AG04449 (cell line): ENCODE measurements at regions not wholly inside any gene's neighbourhood (a gene's known extent, or its start where the extent isn't known, plus 50 kb on each side); places are given as distances from the start of the nearest gene placed in this dataset.

Source experiments
- CTCF ChIA-PET: fragments of 350-600 bp; formaldehyde crosslinking; extraction: SDS; loops from one replicate; lab custom pipeline; 2021; ENCODE audit warnings: antibody characterized with exemption; lab: Yijun Ruan, JAX
- POLR2A ChIA-PET: fragments of 400-600, 350-600 bp; formaldehyde crosslinking; extraction: SDS; loops from one replicate; lab custom pipeline; 2020; ENCODE audit warnings: antibody characterized with exemption, inconsistent platforms; lab: Yijun Ruan, JAX
- DNase-seq: peaks from one replicate; pipeline ENCODE4 v3.0.0-alpha.2; 2010; ENCODE audit warnings: low read depth, low spot score
- H3K4me3 ChIP-seq: 2 replicates; pipeline ENCODE4 v1.5.1; 2011; ENCODE audit warnings: low read depth, mild to moderate bottlenecking, control low read depth, low read length
- TF ChIP-seq, protein P1 (sequence below): IDR thresholded peaks from one replicate; pipeline ENCODE4 v1.5.1; 2011; ENCODE audit warnings: mild to moderate bottlenecking, moderate library complexity, low read length, control low read depth, inconsistent platforms; ENCODE audit not compliant: insufficient read depth; ENCODE audit errors: missing control alignments

DNA sequence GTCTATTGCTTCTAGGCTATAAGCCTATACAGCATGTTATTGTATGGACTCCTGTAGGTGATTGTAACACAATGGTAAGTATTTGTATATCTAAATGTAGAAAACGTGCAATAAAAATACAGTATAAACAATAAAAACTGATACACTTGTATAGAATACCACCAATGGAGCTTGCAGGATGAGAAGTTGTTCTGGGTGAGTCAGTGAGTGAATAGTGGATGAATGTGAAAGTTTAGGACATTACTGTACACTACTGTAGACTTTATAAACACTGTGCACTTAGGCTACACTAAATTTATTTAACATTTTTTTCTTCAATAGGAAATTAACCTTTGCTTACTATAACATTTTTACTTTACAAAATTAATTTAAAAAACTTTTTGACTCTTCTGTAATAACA, 679.2 kb upstream of the ZNF804A start:
- H3K4me3 ChIP-seq: no peak overlapping the region
- TF ChIP-seq, protein P1, sequence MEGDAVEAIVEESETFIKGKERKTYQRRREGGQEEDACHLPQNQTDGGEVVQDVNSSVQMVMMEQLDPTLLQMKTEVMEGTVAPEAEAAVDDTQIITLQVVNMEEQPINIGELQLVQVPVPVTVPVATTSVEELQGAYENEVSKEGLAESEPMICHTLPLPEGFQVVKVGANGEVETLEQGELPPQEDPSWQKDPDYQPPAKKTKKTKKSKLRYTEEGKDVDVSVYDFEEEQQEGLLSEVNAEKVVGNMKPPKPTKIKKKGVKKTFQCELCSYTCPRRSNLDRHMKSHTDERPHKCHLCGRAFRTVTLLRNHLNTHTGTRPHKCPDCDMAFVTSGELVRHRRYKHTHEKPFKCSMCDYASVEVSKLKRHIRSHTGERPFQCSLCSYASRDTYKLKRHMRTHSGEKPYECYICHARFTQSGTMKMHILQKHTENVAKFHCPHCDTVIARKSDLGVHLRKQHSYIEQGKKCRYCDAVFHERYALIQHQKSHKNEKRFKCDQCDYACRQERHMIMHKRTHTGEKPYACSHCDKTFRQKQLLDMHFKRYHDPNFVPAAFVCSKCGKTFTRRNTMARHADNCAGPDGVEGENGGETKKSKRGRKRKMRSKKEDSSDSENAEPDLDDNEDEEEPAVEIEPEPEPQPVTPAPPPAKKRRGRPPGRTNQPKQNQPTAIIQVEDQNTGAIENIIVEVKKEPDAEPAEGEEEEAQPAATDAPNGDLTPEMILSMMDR: no peak
- ChIA-PET POLR2A (no interaction called here), CTCF (no interaction called here)
- no peak for DNase-seq

DNA sequence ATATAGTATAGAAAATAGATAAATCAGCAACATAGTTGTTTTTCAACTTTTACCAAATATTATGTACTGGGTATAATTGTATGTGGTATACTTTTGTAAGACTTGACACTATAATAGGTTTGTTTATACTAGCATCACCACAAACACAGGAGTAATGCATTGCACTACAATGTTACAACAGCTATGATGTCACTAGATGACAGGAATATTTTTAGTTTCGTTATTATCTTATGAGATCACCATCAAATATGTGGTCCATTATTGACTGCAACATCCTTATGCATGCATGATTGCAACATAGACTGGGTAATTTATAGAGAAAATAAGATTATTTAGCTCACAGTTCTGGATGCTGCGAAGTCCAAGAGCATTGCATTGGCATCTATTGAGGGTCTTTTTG, 678.4 kb upstream of the ZNF804A start:
- POLR2A ChIA-PET: no interaction called here
- TF ChIP-seq, protein P1: no peak
- H3K4me3 ChIP-seq: no peak overlapping the region
- CTCF ChIA-PET: no interaction called here
- no peak for DNase-seq

DNA sequence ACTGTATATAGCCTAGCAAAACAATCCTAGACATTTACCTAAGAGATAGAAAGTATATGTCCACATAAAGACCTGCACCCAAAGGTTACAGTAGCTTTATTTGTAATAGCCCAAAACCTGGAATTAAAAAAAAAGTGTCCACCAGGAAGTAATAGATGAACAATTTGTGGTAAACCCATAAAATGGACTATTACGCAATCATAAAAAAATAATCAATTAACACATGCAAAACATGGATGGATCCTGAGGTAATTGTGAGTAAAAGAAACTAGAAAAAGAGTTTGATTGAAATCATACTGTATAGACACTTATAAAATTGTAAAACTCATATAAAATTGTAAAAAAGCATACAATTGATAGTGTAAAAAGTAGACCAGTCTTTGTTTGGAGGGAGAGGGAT, 673.0 kb upstream of the ZNF804A start:
- no peak for DNase-seq
- H3K4me3 ChIP-seq: no peak overlapping the region
- TF ChIP-seq, protein P1: no peak
- ChIA-PET CTCF (no interaction called here), POLR2A (no interaction called here)

DNA sequence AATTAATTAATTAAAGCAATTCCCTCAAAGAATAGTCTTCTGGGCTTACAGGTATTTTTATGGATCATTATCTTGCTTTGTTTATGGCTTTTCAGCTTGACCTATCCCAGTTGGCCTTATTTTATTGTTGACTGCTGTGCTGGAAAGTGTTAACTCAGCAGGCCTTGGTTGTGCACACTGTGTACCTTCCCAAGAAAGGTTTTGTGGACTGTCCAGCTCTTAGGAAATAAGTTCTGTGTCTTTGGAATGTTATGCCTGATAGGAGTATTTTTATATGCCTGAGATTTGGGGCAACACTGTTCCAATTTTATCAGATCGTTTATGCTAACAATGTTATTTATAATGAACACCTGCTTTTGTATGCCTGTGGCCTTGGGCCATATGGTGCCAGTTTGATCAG, 671.9 kb upstream of the ZNF804A start:
- DNase-seq: no peak
- CTCF ChIA-PET: no interaction called here
- TF ChIP-seq, protein P1: no peak
- no peak overlapping the region for H3K4me3 ChIP-seq
- POLR2A ChIA-PET: no interaction called here

DNA sequence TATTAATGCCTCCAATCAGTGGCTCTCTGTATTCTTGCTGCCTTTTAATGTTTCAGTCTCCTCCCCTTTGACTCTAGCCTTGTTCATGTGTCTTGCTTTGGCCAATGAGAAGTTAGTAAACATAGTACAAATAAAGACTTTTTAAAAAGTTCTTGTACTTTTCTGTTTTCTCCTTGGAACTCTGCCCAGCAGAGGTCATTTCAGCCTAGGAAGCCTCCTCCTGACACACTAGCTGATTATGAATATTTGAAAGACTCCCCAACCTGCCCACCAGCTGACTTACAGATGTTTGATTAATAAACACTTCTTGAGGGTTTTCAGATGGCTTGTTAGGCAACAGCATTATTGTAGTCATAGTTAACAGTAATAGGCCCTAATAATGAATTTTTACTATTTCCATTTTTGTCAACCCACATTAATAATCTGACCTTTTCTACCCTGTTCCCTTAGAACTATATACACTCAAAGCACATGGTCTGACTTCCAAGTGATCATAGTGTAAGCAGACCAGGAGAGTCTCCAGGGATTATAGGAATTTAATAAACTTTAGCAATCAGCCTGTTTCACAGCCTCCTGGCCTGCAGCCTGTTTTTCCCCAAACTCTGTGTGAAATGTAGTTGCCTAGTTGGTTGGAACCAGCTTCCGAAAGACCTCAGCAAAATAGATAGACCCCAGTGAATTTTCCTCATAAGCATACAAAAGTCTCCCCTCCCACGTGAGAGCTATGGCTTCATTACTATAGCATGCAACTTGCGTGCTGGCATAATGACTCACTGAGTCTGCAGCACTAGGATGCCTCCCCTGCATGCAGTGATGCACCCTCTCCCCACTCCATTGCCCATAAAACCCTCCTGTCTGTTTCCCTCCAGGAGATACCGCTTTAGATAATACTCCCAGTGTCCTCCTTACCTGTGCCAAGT, 670.7 kb upstream of the ZNF804A start:
- TF ChIP-seq, protein P1: no peak
- ChIA-PET CTCF (no interaction called here), POLR2A (no interaction called here)
- DNase-seq: no peak
- H3K4me3 ChIP-seq: no peak overlapping the region

DNA sequence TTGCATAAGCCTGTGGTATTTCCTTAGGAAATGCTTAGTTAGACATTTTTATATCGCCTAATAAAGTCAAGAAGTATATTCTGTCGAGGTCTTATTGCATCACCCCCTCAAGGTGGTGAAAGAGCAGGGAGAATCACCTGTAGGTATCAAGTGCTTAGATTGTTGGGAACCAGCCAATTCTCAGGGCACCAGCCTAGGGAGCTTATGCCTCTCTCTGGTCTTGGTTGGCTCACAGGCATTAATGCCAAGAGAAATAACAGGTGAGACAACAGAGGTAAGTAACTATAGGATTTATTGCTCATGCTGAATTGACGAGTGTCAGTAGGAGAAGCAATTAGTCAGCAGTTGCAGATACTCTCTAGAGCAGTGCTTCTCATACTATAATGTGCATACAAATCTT, 663.3 kb upstream of the ZNF804A start:
- ChIA-PET POLR2A (no interaction called here), CTCF (no interaction called here)
- H3K4me3 ChIP-seq: no peak overlapping the region
- no peak for DNase-seq
- TF ChIP-seq, protein P1: no peak
